ENCODE measurements at regions not wholly inside any gene's neighbourhood (a gene's known extent, or its start where the extent isn't known, plus 50 kb on each side); places are given as distances from the start of the nearest gene placed in this dataset.

GRCh38 chr7:41287559-41288335 lies 415.1 kb downstream of the INHBA start:
- no peaks in the 10 kb centered on the region for H3K4me1 Mint-ChIP-seq
- no peak overlapping the region for H3K4me3 Mint-ChIP-seq
- no peaks in the 10 kb centered on the region for H3K36me3 Mint-ChIP-seq (ENCODE audit: low read depth)
- H3K9me3 Mint-ChIP-seq, result peaks cover 10% of the 10 kb centered on the region
- no peak overlapping the region for H3K27ac Mint-ChIP-seq
- no peaks in the 10 kb centered on the region for H3K27me3 Mint-ChIP-seq
- ATAC-seq (replicated peaks), result no peak

DNA sequence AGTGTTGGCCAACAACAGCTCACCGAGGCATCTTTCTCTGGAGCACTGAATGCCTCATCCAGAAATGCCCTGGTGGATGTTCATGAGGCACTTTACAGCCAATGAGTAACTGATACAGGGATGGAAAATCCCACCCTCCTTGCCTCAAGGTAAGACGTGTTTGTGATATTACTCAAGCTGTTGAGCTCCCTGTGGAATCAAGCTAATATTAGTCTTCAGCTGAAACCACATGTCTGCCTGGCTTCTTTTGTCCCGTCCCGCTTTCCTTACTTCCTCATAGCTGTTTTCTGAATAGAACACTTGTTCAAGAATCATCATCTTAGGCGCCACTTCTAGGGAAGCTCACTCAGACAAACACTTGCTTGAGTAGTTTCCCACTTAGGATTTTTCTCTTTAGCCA lies 422.4 kb downstream of the INHBA start:
- Mint-ChIP-seq H3K27me3 (no peaks in the 10 kb centered on the region), H3K4me3 (no peak overlapping the region), H3K4me1 (no peaks in the 10 kb centered on the region), H3K36me3 (ENCODE audit: low read depth) (no peaks in the 10 kb centered on the region), H3K27ac (no peak overlapping the region), H3K9me3 (peaks cover 31% of the 10 kb centered on the region)
- no peak for ATAC-seq (replicated peaks)

- Mint-ChIP-seq H3K27me3 (no peaks in the 10 kb centered on the region), H3K27ac (no peak overlapping the region), H3K36me3 (ENCODE audit: low read depth) (no peaks in the 10 kb centered on the region), H3K9me3 (peaks cover 30% of the 10 kb centered on the region), H3K4me1 (no peaks in the 10 kb centered on the region), H3K4me3 (no peak overlapping the region)
- no peak for ATAC-seq (replicated peaks)
Measured at GRCh38 chr7:41277561-41277960, 425.3 kb downstream of the INHBA start.

DNA sequence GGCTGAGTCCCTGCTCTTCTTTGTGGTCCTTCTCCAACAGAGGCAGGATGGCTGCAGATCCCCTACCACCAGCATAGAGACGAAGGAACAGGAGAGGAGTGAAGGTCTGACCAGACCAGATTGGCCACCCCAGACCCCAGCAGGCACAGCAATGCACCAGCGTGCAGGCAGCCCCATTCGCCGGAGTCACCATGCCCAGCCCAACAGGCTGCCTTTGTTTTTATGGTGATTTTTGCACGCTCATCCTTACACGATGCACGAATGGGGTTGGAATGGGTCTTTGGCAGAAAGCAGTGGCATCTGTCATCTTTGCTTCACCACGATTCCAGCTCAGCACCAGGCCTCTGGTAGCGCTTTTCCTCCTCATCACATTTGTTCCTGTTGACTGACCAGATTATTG lies 427.6 kb downstream of the INHBA start:
- Mint-ChIP-seq H3K36me3 (ENCODE audit: low read depth) (no peaks in the 10 kb centered on the region), H3K4me1 (no peaks in the 10 kb centered on the region), H3K9me3 (peaks cover 28% of the 10 kb centered on the region), H3K27me3 (no peaks in the 10 kb centered on the region), H3K4me3 (no peak overlapping the region), H3K27ac (no peak overlapping the region)
- no peak for ATAC-seq (replicated peaks)

DNA sequence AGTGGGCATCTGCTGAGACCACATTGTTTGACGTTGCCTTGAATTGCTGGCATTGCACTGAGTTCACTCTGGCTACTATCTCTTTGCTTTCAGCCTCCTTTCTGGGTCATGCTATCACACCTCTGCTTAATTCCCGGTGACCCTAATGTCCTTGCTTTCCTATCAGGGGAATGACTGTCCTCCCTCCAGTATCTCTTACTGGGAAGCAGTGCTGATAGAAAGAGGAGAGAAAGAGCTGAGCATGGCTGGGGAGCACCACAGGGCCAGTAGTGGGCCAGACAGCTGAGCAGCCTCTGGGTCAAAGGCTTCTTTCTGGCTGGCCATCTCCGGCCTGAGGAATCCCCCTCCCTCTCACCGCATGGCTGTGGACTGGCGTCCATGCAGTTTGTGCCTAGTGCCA lies 428.7 kb downstream of the INHBA start:
- Mint-ChIP-seq H3K9me3 (peaks cover 27% of the 10 kb centered on the region), H3K27me3 (no peaks in the 10 kb centered on the region), H3K4me3 (no peak overlapping the region), H3K36me3 (ENCODE audit: low read depth) (no peaks in the 10 kb centered on the region), H3K27ac (no peak overlapping the region), H3K4me1 (no peaks in the 10 kb centered on the region)
- ATAC-seq (replicated peaks), result no peak

GRCh38 chr7:41272664-41273063 lies 430.2 kb downstream of the INHBA start:
- H3K4me1 Mint-ChIP-seq, result no peaks in the 10 kb centered on the region
- no peak overlapping the region for H3K27ac Mint-ChIP-seq
- no peaks in the 10 kb centered on the region for H3K36me3 Mint-ChIP-seq (ENCODE audit: low read depth)
- H3K27me3 Mint-ChIP-seq, result no peaks in the 10 kb centered on the region
- H3K9me3 Mint-ChIP-seq, result peaks cover 17% of the 10 kb centered on the region
- ATAC-seq (replicated peaks), result no peak
- no peak overlapping the region for H3K4me3 Mint-ChIP-seq

- no peaks in the 10 kb centered on the region for H3K36me3 Mint-ChIP-seq (ENCODE audit: low read depth)
- H3K4me3 Mint-ChIP-seq, result no peak overlapping the region
- H3K9me3 Mint-ChIP-seq, result peaks cover 12% of the 10 kb centered on the region
- no peaks in the 10 kb centered on the region for H3K4me1 Mint-ChIP-seq
- H3K27ac Mint-ChIP-seq, result no peak overlapping the region
- H3K27me3 Mint-ChIP-seq, result no peaks in the 10 kb centered on the region
- ATAC-seq (replicated peaks), result no peak
Measured at GRCh38 chr7:41268878-41269277, 434.0 kb downstream of the INHBA start.

DNA sequence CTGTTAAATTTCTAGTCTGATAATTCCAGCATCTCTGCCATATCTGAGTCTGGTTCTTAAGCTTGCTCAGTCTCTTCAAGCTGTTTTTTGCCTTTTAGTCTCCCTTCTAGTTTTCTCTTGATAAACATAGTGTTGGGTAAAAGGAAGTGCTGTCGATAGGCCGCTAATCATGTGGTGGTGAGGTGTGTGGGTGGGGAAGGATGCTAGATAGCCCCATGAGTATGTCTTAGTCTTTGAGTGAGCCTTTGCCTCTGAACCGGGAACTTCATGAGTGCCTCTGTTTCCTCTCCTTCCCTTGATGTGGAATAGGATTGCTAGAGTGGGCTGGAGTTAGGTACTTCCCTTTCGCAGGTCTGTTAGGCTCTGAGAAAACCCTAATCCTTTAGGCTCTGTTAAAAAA lies 441.8 kb downstream of the INHBA start:
- H3K36me3 Mint-ChIP-seq (ENCODE audit: low read depth), result no peaks in the 10 kb centered on the region
- no peaks in the 10 kb centered on the region for H3K4me1 Mint-ChIP-seq
- H3K9me3 Mint-ChIP-seq, result peaks cover 5% of the 10 kb centered on the region
- no peaks in the 10 kb centered on the region for H3K27me3 Mint-ChIP-seq
- no peak for ATAC-seq (replicated peaks)
- H3K4me3 Mint-ChIP-seq, result no peak overlapping the region
- no peak overlapping the region for H3K27ac Mint-ChIP-seq

- Mint-ChIP-seq H3K9me3 (peaks cover 9% of the 10 kb centered on the region), H3K4me1 (no peaks in the 10 kb centered on the region), H3K36me3 (ENCODE audit: low read depth) (no peaks in the 10 kb centered on the region), H3K4me3 (no peak overlapping the region), H3K27me3 (no peaks in the 10 kb centered on the region), H3K27ac (no peak overlapping the region)
- no peak for ATAC-seq (replicated peaks)
Measured at GRCh38 chr7:41257660-41258059, 445.2 kb downstream of the INHBA start.

DNA sequence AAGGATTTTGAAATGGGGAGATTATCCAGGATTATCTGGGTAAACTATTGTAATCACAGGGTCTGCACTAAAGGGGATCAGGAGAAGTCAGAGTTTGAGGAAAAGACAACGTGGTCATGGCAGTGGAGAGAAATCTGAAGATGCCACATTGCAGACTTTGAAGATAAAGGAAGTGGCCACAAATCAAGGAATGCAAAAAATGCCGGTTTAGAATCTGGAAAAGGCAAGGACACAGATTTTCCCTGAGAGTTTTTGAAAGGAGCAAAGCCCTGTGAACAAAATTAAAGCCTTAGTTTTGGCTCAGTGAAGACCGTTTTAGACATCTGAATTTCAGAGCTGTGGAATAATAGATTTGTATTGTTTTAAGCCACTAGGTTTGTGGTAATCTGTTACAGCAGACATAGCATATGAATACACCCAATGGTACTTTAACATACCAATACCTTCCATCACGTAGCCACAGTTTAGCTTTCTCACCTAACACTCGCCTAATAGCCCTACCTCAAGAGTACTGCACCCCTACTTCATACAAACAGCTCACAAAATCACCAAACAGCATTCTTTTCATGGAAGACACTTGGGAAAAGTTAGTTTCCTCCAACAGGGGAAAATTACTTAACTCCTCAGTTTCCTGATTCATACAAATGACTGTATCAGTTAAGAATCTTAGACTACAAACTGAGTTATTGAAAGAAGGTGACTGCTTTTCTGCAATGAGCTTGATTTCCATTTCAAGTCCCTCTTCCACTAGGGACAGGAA lies 446.5 kb downstream of the INHBA start:
- peaks cover 11% of the 10 kb centered on the region for H3K9me3 Mint-ChIP-seq
- H3K4me1 Mint-ChIP-seq, result no peaks in the 10 kb centered on the region
- H3K36me3 Mint-ChIP-seq (ENCODE audit: low read depth), result no peaks in the 10 kb centered on the region
- no peak for ATAC-seq (replicated peaks)
- no peak overlapping the region for H3K4me3 Mint-ChIP-seq
- no peak overlapping the region for H3K27ac Mint-ChIP-seq
- H3K27me3 Mint-ChIP-seq, result no peaks in the 10 kb centered on the region

DNA sequence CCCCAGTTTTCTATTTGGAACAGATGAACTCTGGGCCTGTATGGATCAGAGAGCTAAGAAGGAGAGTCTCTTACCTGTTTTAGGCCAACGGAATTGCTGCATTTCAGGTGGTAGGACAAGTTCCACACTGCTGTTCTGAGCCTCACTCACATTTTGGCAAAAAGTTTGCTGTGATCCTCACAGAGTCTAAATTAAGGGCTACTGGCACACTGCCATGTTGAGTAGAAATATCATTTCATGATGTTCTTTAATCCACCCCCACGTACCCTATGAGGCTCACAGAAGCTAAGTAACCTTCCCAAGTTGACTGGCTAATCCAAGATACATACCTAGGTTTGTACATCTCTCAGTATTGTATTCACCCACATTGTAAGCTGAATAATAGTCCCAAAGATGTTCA lies 447.2 kb downstream of the INHBA start:
- H3K27me3 Mint-ChIP-seq, result no peaks in the 10 kb centered on the region
- no peaks in the 10 kb centered on the region for H3K4me1 Mint-ChIP-seq
- H3K9me3 Mint-ChIP-seq, result peaks cover 14% of the 10 kb centered on the region
- no peak overlapping the region for H3K27ac Mint-ChIP-seq
- H3K36me3 Mint-ChIP-seq (ENCODE audit: low read depth), result no peaks in the 10 kb centered on the region
- ATAC-seq (replicated peaks), result no peak
- no peak overlapping the region for H3K4me3 Mint-ChIP-seq

GRCh38 chr7:41255113-41255512 lies 447.8 kb downstream of the INHBA start:
- no peak overlapping the region for H3K27ac Mint-ChIP-seq

DNA sequence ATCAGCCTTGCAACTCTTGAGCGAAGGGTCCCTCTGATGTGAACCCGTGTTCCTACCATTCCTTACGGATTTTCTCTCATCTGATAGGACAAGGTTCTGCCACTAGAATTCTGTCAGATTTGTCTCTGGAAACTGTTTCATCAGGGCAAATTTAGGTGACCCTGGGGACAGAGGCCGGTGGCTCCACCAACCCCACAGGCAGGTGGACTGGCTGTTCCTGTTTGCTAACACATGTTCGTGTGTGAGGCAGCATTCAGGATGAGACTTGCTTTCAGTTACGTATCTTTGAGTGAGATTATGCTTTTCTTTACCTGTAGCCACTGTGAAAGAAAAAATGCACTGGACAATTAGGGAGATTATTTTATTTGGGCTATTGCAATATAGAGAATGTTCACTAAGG lies 449.9 kb downstream of the INHBA start:
- H3K9me3 Mint-ChIP-seq, result peaks cover 19% of the 10 kb centered on the region
- ATAC-seq (replicated peaks), result no peak
- H3K4me3 Mint-ChIP-seq, result no peak overlapping the region
- no peak overlapping the region for H3K27ac Mint-ChIP-seq
- H3K27me3 Mint-ChIP-seq, result no peaks in the 10 kb centered on the region
- H3K4me1 Mint-ChIP-seq, result no peaks in the 10 kb centered on the region
- H3K36me3 Mint-ChIP-seq (ENCODE audit: low read depth), result no peaks in the 10 kb centered on the region

More at GRCh38 chr7:41255113-41255512, 447.8 kb downstream of the INHBA start:
- Mint-ChIP-seq H3K36me3 (ENCODE audit: low read depth) (no peaks in the 10 kb centered on the region), H3K9me3 (peaks cover 19% of the 10 kb centered on the region), H3K4me1 (no peaks in the 10 kb centered on the region), H3K27me3 (no peaks in the 10 kb centered on the region), H3K4me3 (no peak overlapping the region)
- ATAC-seq (replicated peaks), result no peak

DNA sequence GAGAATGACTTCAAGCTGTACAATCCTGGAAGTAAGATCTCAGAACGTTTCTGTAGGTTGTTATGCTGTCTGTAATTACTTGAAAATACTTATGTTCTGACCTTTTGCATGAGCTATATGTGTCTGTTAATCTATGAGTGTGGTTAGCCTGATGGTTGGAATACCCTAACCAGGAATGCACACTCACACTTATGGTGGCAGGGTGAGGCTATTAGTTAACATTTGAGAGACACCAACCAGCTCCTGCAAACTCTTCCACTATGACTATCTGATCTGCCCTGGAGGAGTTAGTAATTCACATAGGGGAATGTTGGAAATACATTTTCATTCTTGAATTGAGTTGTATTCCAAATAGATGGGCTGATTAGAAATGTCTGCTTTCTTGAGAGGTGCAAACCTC lies 450.3 kb downstream of the INHBA start:
- Mint-ChIP-seq H3K4me1 (no peaks in the 10 kb centered on the region), H3K9me3 (peaks cover 21% of the 10 kb centered on the region), H3K27ac (no peak overlapping the region), H3K4me3 (no peak overlapping the region), H3K36me3 (ENCODE audit: low read depth) (no peaks in the 10 kb centered on the region), H3K27me3 (no peaks in the 10 kb centered on the region)
- ATAC-seq (replicated peaks), result no peak

- Mint-ChIP-seq H3K36me3 (ENCODE audit: low read depth) (no peaks in the 10 kb centered on the region), H3K9me3 (peaks cover 17% of the 10 kb centered on the region), H3K27me3 (no peaks in the 10 kb centered on the region), H3K4me1 (no peaks in the 10 kb centered on the region), H3K27ac (no peak overlapping the region), H3K4me3 (no peak overlapping the region)
- no peak for ATAC-seq (replicated peaks)
Measured at GRCh38 chr7:41247143-41247865, 455.6 kb downstream of the INHBA start.
